ENCODE measurements at regions not wholly inside any gene's neighbourhood (a gene's known extent, or its start where the extent isn't known, plus 50 kb on each side); places are given as distances from the start of the nearest gene placed in this dataset.

- Histone ChIP-seq H3K27ac (ENCODE audit: extremely low read length, insufficient read depth, low read length) (no peak overlapping the region), H3K9me3 (ENCODE audit: low read length) (no peaks in the 10 kb centered on the region), H4K20me1 (ENCODE audit: insufficient read depth, low read length) (no peaks in the 10 kb centered on the region), H3K4me3 (replicated peaks in 1 of 3; ENCODE audit: insufficient read depth in 1 of 3, low read depth in 2 of 3, low read length in 3 of 3) (no peak overlapping the region), H3K27me3 (ENCODE audit: control insufficient read depth in 1 of 2, insufficient read depth in 2 of 2, low read length in 2 of 2) (no peaks in the 10 kb centered on the region), H3K4me2 (ENCODE audit: low read depth, low read length) (no peak overlapping the region), H3K9ac (ENCODE audit: insufficient read depth, low read depth, low read length) (no peak overlapping the region), H3K4me1 (ENCODE audit: insufficient read depth, low read length) (peaks cover 32% of the 10 kb centered on the region), H3K79me2 (ENCODE audit: insufficient read depth, low read length) (no peaks in the 10 kb centered on the region), H2AFZ (ENCODE audit: low read length) (no peak overlapping the region), H3K36me3 (replicated peaks in 1 of 2; ENCODE audit: control insufficient read depth in 1 of 2, insufficient read depth in 2 of 2, low read length in 2 of 2) (no peaks in the 10 kb centered on the region)
- DNase-seq (ENCODE audit: low spot score) (no peak), ATAC-seq (no peak), FAIRE-seq (no peak)
- BruUV-seq (replicated peaks), result no TSS peak
- intact Hi-C loops (cut with micrococcal nuclease; ENCODE audit: unreplicated experiment) (no loop called here), in situ Hi-C loops (cut with HindIII; ENCODE audit: extremely low pct_ligation_motif_present, low pct_unique_long_range_greater_than_20kb) (no loop called here)
- CTCF ChIA-PET (ENCODE audit: low intra/inter-chr PET ratio, low total read pairs), result no interaction called here
- TF ChIP-seq ZNF550 (CRISPR knock-in tag; IDR thresholded peaks at IDR 0.05; ENCODE audit: borderline replicate concordance), result no peak
- no peak for TF ChIP-seq ZNF441 (CRISPR knock-in tag; IDR thresholded peaks at IDR 0.05; ENCODE audit: borderline replicate concordance)
- no peak for TF ChIP-seq ZNF816 (CRISPR knock-in tag; IDR thresholded peaks at IDR 0.05; ENCODE audit: borderline replicate concordance)
- TF ChIP-seq FOXM1 (CRISPR knock-in tag; IDR thresholded peaks at IDR 0.05), result no peak
- TF ChIP-seq ZBTB34 (CRISPR knock-in tag; IDR thresholded peaks at IDR 0.05), result no peak
- TF ChIP-seq ELF3 (CRISPR knock-in tag; IDR thresholded peaks at IDR 0.05), result no peak
- TF ChIP-seq TERF1 (CRISPR knock-in tag; IDR thresholded peaks at IDR 0.05), result no peak
- no peak for TF ChIP-seq ZFP1 (CRISPR knock-in tag; IDR thresholded peaks at IDR 0.05)
- no peak for TF ChIP-seq SKIL (CRISPR knock-in tag; IDR thresholded peaks at IDR 0.05; ENCODE audit: borderline replicate concordance)
- no peak for TF ChIP-seq ZNF451 (CRISPR knock-in tag; IDR thresholded peaks at IDR 0.05)
- TF ChIP-seq HMGA1 (CRISPR knock-in tag; conservative IDR thresholded peaks at IDR 0.05), result no peak
- no peak for TF ChIP-seq IRF1 (CRISPR knock-in tag; IDR thresholded peaks at IDR 0.05; ENCODE audit: low read depth)
- no peak for TF ChIP-seq NFIC (IDR thresholded peaks at IDR 0.05; ENCODE audit: low read length)
- WGBS (ENCODE audit: low lambda C conversion rate), result 93% methylated on average over 7 of the region's 7 CpGs
- POLR2A ChIA-PET, result interaction anchor here (1.1 kb wide), 1 partner anchor 63 kb away, joined by 3 read pairs; the partner anchor contains the start of gene SERTAD2
Measured at GRCh38 chr2:64716569-64716968, 62.9 kb upstream of the SERTAD2 start.

Measured in HepG2 (cell line).